Stimulated activated naive B cell treated with anti-CD40 and anti-IgM and Interleukin-4, amounts not matched to agents 10 μg/mL and 1 μg/mL and 100 μg/mL, for 72 hours (primary cell): ENCODE measurements at regions not wholly inside any gene's neighbourhood (a gene's known extent, or its start where the extent isn't known, plus 50 kb on each side); places are given as distances from the start of the nearest gene placed in this dataset.
"Not testable (repeated sequence)": the region's sequence is repeated elsewhere in the genome, so short reads cannot be mapped to it uniquely, and the experiment has no call there.

Experiments
- ATAC-seq, 2 donors: fragments of 150-1000 bp; cut with Tn5 transposase; replicated peaks; 2 replicates each; pipeline ENCODE4 v1.10.0; 2021; ENCODE audit warnings: moderate library complexity in 1 of 2
- DNase-seq: peaks from one replicate; pipeline ENCODE4 v3.0.0; 2021
- H3K27ac Mint-ChIP-seq: one replicate; pipeline ENCODE4 v1.8.0; 2022; ENCODE audit warnings: mild to moderate bottlenecking, mixed read lengths
- H3K27me3 Mint-ChIP-seq, 2 donors: one replicate each; pipeline ENCODE4 v1.8.0; 2022; ENCODE audit warnings: mixed read lengths in 2 of 2
- H3K36me3 Mint-ChIP-seq, 2 donors: one replicate each; pipeline ENCODE4 v1.8.0; 2022; ENCODE audit warnings: mixed read lengths in 2 of 2, mild to moderate bottlenecking in 1 of 2
- H3K4me1 Mint-ChIP-seq, 2 donors: one replicate each; pipeline ENCODE4 v1.8.0; 2022; ENCODE audit warnings: mixed read lengths in 2 of 2, mild to moderate bottlenecking in 1 of 2
- H3K4me3 Mint-ChIP-seq, 2 donors: one replicate each; pipeline ENCODE4 v1.8.0; 2022; ENCODE audit warnings: mild to moderate bottlenecking in 2 of 2, mixed read lengths in 2 of 2, moderate library complexity in 1 of 2
- H3K9me3 Mint-ChIP-seq, 2 donors: one replicate each; pipeline ENCODE4 v1.8.0; 2022; ENCODE audit warnings: mixed read lengths in 2 of 2, mild to moderate bottlenecking in 1 of 2

GRCh38 chr12:38441871-38442281 lies 125.3 kb downstream of the ALG10B start:
- not testable (repeated sequence) for H3K27me3 Mint-ChIP-seq, H3K4me1 Mint-ChIP-seq, DNase-seq, H3K27ac Mint-ChIP-seq, ATAC-seq, H3K36me3 Mint-ChIP-seq, H3K4me3 Mint-ChIP-seq
- H3K9me3 Mint-ChIP-seq, result peaks cover 11 to 17% of the 10 kb centered on the region in 2 donors

- Mint-ChIP-seq H3K9me3 (peaks cover 4 to 5% of the 10 kb centered on the region in 2 donors), H3K36me3 (no peaks in the 10 kb centered on the region), H3K27me3 (no peaks in the 10 kb centered on the region), H3K4me3 (no peak overlapping the region), H3K27ac (no peak overlapping the region), H3K4me1 (no peaks in the 10 kb centered on the region)
- no peak for DNase-seq
- no peak for ATAC-seq
Observed at GRCh38 chr12:38445040-38445439, 128.5 kb downstream of the ALG10B start.

GRCh38 chr12:38448991-38449390 lies 132.4 kb downstream of the ALG10B start:
- ATAC-seq (no peak), DNase-seq (no peak)
- no peak overlapping the region for H3K27ac Mint-ChIP-seq
- peaks cover 2 to 4% of the 10 kb centered on the region in 2 donors for H3K9me3 Mint-ChIP-seq
- H3K4me1 Mint-ChIP-seq, result no peaks in the 10 kb centered on the region
- H3K27me3 Mint-ChIP-seq, result no peaks in the 10 kb centered on the region
- no peak overlapping the region for H3K4me3 Mint-ChIP-seq
- H3K36me3 Mint-ChIP-seq, result no peaks in the 10 kb centered on the region

GRCh38 chr12:38456537-38457120 lies 140.1 kb downstream of the ALG10B start:
- peaks cover 0 to 1% of the 10 kb centered on the region in 2 donors for H3K9me3 Mint-ChIP-seq
- DNase-seq (no peak), ATAC-seq (no peak)
- no peaks in the 10 kb centered on the region for H3K4me1 Mint-ChIP-seq
- H3K27ac Mint-ChIP-seq, result no peak overlapping the region
- no peak overlapping the region for H3K4me3 Mint-ChIP-seq
- no peaks in the 10 kb centered on the region for H3K27me3 Mint-ChIP-seq
- no peaks in the 10 kb centered on the region for H3K36me3 Mint-ChIP-seq

GRCh38 chr12:38465020-38465419 lies 148.4 kb downstream of the ALG10B start:
- no peak overlapping the region for H3K4me3 Mint-ChIP-seq
- H3K9me3 Mint-ChIP-seq, result peaks cover 0 to 2% of the 10 kb centered on the region in 2 donors
- DNase-seq (no peak), ATAC-seq (no peak)
- no peaks in the 10 kb centered on the region for H3K36me3 Mint-ChIP-seq
- no peaks in the 10 kb centered on the region for H3K4me1 Mint-ChIP-seq
- H3K27ac Mint-ChIP-seq, result no peak overlapping the region
- H3K27me3 Mint-ChIP-seq, result no peaks in the 10 kb centered on the region

GRCh38 chr12:38469715-38470114 lies 153.1 kb downstream of the ALG10B start:
- Mint-ChIP-seq H3K27ac (no peak overlapping the region), H3K9me3 (peaks cover 6 to 11% of the 10 kb centered on the region in 2 donors), H3K36me3 (no peaks in the 10 kb centered on the region), H3K4me3 (no peak overlapping the region), H3K27me3 (no peaks in the 10 kb centered on the region), H3K4me1 (no peaks in the 10 kb centered on the region)
- ATAC-seq, result no peak
- no peak for DNase-seq

GRCh38 chr12:38477340-38478090 lies 160.9 kb downstream of the ALG10B start:
- no peak overlapping the region for H3K4me3 Mint-ChIP-seq
- H3K9me3 Mint-ChIP-seq, result peaks cover 9 to 10% of the 10 kb centered on the region in 2 donors
- no peak for DNase-seq
- H3K4me1 Mint-ChIP-seq, result no peaks in the 10 kb centered on the region
- no peaks in the 10 kb centered on the region for H3K27me3 Mint-ChIP-seq
- H3K27ac Mint-ChIP-seq, result no peak overlapping the region
- no peaks in the 10 kb centered on the region for H3K36me3 Mint-ChIP-seq
- no peak for ATAC-seq

GRCh38 chr12:38480594-38480993 lies 164.0 kb downstream of the ALG10B start:
- Mint-ChIP-seq H3K27me3 (no peaks in the 10 kb centered on the region), H3K9me3 (peaks cover 0 to 3% of the 10 kb centered on the region in 2 donors), H3K4me3 (no peak overlapping the region), H3K4me1 (no peaks in the 10 kb centered on the region), H3K36me3 (no peaks in the 10 kb centered on the region), H3K27ac (no peak overlapping the region)
- DNase-seq, result no peak
- no peak for ATAC-seq

- Mint-ChIP-seq H3K9me3 (no peaks in the 10 kb centered on the region), H3K27ac (no peak overlapping the region), H3K4me1 (no peaks in the 10 kb centered on the region), H3K4me3 (no peak overlapping the region), H3K27me3 (no peaks in the 10 kb centered on the region), H3K36me3 (no peaks in the 10 kb centered on the region)
- no peak for DNase-seq
- ATAC-seq, result no peak
Observed at GRCh38 chr12:38484821-38485449, 168.4 kb downstream of the ALG10B start.

- H3K36me3 Mint-ChIP-seq, result no peaks in the 10 kb centered on the region
- no peaks in the 10 kb centered on the region for H3K27me3 Mint-ChIP-seq
- no peak overlapping the region for H3K27ac Mint-ChIP-seq
- H3K4me3 Mint-ChIP-seq, result no peak overlapping the region
- ATAC-seq (no peak), DNase-seq (no peak)
- no peaks in the 10 kb centered on the region for H3K9me3 Mint-ChIP-seq
- H3K4me1 Mint-ChIP-seq, result no peaks in the 10 kb centered on the region
Observed at GRCh38 chr12:38488866-38489265, 172.3 kb downstream of the ALG10B start.

- H3K36me3 Mint-ChIP-seq, result no peaks in the 10 kb centered on the region
- H3K27me3 Mint-ChIP-seq, result no peaks in the 10 kb centered on the region
- no peak overlapping the region for H3K27ac Mint-ChIP-seq
- ATAC-seq, result no peak
- no peak overlapping the region for H3K4me3 Mint-ChIP-seq
- DNase-seq, result no peak
- H3K9me3 Mint-ChIP-seq, result no peaks in the 10 kb centered on the region
- H3K4me1 Mint-ChIP-seq, result no peaks in the 10 kb centered on the region
Observed at GRCh38 chr12:38490073-38490472, 173.5 kb downstream of the ALG10B start.

- Mint-ChIP-seq H3K4me3 (no peak overlapping the region), H3K36me3 (no peaks in the 10 kb centered on the region), H3K27ac (no peak overlapping the region), H3K4me1 (no peaks in the 10 kb centered on the region), H3K27me3 (no peaks in the 10 kb centered on the region), H3K9me3 (no peaks in the 10 kb centered on the region)
- ATAC-seq, result no peak
- DNase-seq, result no peak
Observed at GRCh38 chr12:38490941-38491340, 174.4 kb downstream of the ALG10B start.

GRCh38 chr12:38501481-38501880 lies 184.9 kb downstream of the ALG10B start:
- DNase-seq (no peak), ATAC-seq (no peak)
- no peaks in the 10 kb centered on the region for H3K27me3 Mint-ChIP-seq
- H3K9me3 Mint-ChIP-seq, result peaks cover 5 to 8% of the 10 kb centered on the region in 2 donors
- no peak overlapping the region for H3K27ac Mint-ChIP-seq
- H3K36me3 Mint-ChIP-seq, result no peaks in the 10 kb centered on the region
- H3K4me3 Mint-ChIP-seq, result no peak overlapping the region
- no peaks in the 10 kb centered on the region for H3K4me1 Mint-ChIP-seq

- no peaks in the 10 kb centered on the region for H3K27me3 Mint-ChIP-seq
- no peak overlapping the region for H3K27ac Mint-ChIP-seq
- no peaks in the 10 kb centered on the region for H3K36me3 Mint-ChIP-seq
- DNase-seq (no peak), ATAC-seq (no peak)
- no peaks in the 10 kb centered on the region for H3K4me1 Mint-ChIP-seq
- H3K4me3 Mint-ChIP-seq, result no peak overlapping the region
- peaks cover 5 to 8% of the 10 kb centered on the region in 2 donors for H3K9me3 Mint-ChIP-seq
Observed at GRCh38 chr12:38501991-38502390, 185.4 kb downstream of the ALG10B start.

GRCh38 chr12:38502415-38502814 lies 185.8 kb downstream of the ALG10B start:
- ATAC-seq, result no peak
- no peak overlapping the region for H3K27ac Mint-ChIP-seq
- no peak for DNase-seq
- no peaks in the 10 kb centered on the region for H3K36me3 Mint-ChIP-seq
- no peaks in the 10 kb centered on the region for H3K27me3 Mint-ChIP-seq
- H3K9me3 Mint-ChIP-seq, result peaks cover 5 to 8% of the 10 kb centered on the region in 2 donors
- no peaks in the 10 kb centered on the region for H3K4me1 Mint-ChIP-seq
- H3K4me3 Mint-ChIP-seq, result no peak overlapping the region
